Thyroid gland (tissue), 4 donors: ENCODE measurements at regions not wholly inside any gene's neighbourhood (a gene's known extent, or its start where the extent isn't known, plus 50 kb on each side); places are given as distances from the start of the nearest gene placed in this dataset.

ENCODE experiments used
- CTCF ChIP-seq, 6 experiments: fragments of 200-600 bp in 3 of 6; fragments of 450-650 bp in 3 of 6; sonication (generic) in 3 of 6; IDR thresholded peaks; one replicate each; pipeline ENCODE4 v1.5.1; 2016 to 2019; ENCODE audit warnings: antibody characterized with exemption in 6 of 6, mild to moderate bottlenecking in 2 of 6, inconsistent platforms in 1 of 6, moderate library complexity in 1 of 6
- POLR2A ChIP-seq, 2 donors: fragments of 450-650 bp; IDR thresholded peaks; one replicate each; pipeline ENCODE4 v1.6.1; 2017; ENCODE audit warnings: antibody characterized with exemption in 2 of 2, mild to moderate bottlenecking in 2 of 2, moderate library complexity in 1 of 2

GRCh38 chr6:26159357-26160273 is 72.4 kb downstream of the HFE start:
- no peak for TF ChIP-seq POLR2A (IDR thresholded peaks at IDR 0.05)
- no peak for TF ChIP-seq CTCF (IDR thresholded peaks at IDR 0.05)
